Activated CD4-positive, alpha-beta T cell treated with anti-CD3 and anti-CD28 coated beads, Interleukin-2, amount 50 U/mL, for 1 hour (primary cell): ENCODE measurements at regions not wholly inside any gene's neighbourhood (a gene's known extent, or its start where the extent isn't known, plus 50 kb on each side); places are given as distances from the start of the nearest gene placed in this dataset.
"Not testable (repeated sequence)": the region's sequence is repeated elsewhere in the genome, so short reads cannot be mapped to it uniquely, and the experiment has no call there.

Source experiments
- DNase-seq: peaks from one replicate; pipeline ENCODE4 v3.0.0-alpha.2; 2020

DNA sequence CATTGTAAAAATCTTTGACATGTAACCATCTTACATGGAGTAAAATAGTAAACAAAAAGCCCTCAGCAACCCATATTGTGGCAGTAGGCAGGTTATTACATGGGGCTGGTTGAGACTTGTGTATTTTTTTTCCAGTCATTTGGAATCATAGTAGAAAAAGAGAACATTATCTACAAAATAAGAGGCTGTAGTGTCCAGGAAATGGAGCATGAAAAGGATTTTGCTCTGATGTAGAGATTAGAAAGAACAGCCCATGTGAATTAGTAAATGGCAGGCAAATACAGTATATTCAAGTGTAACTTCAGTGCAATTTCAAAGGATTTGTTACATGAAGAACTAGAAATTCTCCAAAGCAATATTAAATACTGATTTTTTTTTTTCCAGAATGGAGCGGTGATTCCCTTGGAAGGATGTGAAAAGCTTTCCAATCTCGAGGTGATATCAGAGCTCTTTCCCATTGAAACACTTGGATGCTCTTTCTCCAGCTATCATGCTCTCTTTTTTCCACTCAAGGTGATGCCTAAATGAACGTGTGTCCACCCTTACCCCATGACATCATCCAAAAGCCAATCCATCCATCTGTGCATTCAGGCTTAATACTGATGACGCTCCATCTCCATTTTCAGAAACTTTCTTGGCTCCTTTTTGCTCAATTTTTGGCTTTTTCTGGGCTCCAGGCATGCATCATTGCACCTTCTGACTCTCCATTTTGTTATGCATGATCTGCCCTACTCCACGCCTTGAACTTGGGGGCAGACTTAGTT lies 1034.7 kb downstream of the TYW1 start:
- DNase-seq, result no peak

DNA sequence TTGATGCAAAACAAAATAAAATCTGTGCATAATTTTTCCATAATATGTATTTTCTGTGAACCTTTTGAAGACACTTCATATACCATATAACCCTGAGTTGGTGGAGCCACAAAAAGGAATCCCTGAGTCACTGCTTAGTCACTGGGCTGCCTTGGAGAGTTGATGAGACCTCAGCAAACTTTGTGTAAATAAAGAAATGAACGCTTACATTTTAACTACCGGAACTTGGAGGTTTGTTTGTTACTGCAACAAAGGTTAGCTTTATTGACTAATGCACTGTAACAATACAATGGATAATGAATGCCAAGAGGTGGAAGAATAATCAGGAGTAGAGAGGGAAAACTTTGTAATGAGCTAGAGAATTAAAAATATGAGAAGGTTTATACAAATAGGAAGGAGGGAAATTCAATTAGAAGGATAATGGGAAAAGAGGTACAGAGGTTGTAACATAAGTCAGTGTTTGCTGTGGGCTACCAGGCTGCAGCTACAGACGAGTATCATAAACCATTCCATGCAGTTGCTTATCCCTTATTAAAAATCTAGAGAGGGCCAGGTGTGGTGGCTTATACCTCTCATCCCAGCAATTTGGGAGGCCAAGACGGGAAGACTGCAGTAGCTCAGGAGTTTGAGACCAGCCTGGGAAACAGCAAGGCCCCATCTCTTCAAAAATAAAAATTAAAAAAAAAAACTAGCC lies 1042.1 kb downstream of the TYW1 start:
- DNase-seq, result no peak

DNA sequence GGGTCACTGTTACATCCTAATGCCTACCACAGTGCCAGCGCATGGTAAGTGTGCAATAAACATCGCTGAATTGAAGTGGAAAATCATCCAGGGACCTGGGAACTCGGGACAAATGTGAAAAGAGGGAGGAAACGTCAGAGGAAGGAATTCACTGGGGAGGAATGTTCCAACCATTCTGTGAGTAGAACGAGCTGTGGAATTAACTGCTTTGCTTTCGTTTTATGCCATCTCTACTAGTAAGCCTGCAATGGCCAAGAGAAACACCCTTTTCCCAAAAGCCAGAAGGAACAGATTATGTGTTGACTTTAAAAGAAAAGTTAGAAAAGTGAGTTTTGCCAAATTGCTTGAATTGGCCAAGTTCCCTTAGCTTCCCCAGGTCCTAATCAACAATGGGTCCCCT lies 1044.9 kb downstream of the TYW1 start:
- DNase-seq, result no peak

DNA sequence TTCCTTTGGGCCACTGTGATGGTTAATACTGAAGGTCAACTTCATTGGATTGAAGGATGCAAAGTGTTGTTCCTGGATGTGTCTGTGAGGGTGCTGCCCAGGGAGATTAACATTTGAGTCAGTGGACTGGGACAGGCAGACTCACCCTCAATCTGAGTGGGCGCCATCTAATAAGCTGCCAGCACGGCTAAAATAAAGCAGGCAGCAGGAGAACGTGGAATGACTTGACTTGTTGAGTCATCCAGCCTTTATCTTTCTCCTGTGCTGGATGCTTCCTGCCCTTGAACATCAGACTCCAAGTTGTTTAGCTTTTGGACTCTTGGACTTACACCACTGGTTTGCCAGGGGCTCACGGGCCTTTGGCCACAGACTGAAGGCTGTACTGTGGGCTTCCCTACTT lies 1046.9 kb downstream of the TYW1 start:
- no peak for DNase-seq

DNA sequence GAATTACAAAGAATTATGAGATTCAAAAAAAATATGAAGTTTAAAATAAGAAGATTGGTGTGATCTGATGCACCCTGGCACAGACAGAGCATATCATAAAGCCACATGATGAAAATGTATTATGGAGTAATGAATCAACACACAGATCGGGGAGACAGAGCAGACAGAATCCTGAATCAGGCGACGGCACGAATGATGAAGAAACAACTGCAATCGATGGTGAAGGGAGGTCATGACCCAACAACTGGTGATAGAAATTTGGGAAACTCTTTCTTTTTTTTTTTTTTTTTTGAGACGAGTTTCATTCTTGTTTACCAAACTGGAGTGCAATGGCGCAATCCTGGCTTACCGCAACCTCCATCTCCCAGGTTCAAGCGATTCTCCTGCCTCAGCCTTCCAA lies 1054.0 kb downstream of the TYW1 start:
- no peak for DNase-seq

DNA sequence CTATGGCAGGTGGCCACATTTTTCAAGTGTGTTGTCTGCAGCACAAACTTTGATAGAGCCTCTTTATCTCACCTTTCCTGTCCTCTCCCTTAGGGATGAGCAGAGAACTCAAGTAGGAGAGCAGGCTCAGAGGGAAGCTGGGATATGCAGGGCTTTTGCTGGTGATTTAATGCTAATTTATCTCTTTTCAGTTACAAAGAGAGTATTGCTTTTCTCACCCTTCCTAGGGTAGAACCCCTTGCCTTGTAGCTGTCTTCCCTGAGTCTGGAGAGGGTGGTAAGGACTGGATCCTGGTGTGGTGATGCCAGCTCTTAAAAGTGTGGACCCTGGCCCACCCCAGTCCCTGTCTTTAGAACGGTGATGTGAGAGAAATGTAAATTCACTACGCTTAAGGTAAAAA lies 1061.4 kb downstream of the TYW1 start:
- DNase-seq, result no peak

DNA sequence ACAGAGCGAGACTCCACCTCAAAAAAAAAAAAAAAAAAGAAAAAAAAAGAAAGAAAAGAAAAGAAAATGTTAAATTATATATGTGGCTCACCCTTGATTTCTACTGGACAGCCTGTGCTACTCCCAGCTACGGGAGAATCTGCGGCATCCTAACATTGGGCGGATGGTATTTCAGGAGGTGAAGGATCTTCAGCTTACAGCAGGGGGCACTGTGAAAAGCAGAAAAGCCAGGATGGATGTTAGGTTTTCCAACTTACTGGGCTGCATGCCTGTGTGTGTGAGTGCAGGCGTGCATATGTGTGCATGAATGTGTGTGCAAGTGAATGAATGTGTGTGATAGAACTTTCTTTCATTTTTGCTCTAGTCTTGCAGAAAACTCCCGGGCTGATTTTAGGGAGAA lies 1066.5 kb downstream of the TYW1 start:
- DNase-seq, result no peak

DNA sequence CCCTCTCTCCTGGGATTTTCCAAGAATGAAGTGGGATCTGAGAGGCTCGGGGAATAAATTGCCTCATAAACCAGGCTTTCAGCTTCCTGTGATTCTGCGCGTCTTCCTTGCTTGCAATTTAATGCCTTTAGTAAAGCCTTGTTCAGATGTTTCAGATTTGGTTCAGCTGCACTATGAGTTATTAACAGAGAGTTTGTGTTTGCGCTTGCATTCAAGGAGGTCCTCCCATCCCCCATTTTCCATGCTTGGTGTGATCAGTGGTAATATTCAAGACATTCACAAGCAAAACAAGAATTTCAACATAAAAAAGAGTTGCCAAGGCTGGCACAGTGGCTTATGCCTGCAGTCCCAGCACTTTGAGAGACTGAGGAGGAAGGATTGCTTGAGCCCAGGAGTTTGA lies 1068.9 kb downstream of the TYW1 start:
- DNase-seq, result no peak

DNA sequence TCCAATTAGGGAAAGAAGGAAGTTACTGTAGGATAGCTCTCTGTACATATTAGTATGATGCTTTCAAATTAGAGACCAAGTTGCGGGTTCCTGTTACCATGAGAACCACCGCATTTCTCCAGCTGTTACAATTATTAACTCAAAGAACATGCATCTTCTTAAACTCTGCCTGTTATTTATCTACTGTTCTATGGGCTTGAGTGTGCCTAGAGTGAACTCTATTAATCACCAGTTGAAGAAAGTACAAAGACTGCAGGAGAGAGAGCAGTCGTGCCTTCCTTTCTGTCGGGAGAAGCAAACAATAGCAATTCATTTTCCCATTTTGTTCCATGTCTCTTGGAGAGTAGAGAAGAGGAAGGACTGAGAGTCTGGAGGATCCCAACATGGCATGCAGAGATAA lies 1071.2 kb downstream of the TYW1 start:
- no peak for DNase-seq

DNA sequence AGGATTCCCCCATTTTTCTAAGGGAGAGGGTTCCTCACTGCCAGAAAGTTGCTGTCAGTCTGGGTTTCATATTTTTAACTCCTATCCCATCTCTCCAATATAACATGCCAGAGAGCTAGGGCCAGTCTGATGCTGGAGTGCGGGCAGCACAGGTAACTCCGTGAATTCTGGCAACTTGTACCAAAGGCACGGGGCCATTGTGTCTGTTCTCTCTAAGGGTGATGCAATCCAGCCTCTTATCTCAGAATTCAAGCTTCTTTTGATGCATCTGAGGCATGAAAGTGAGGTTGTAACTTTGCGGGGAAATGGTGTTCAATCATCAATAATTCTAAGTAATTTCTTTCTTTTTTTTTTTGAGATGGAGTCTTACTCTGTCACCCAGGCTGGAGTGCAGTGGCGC lies 1074.4 kb downstream of the TYW1 start:
- DNase-seq, result no peak

DNA sequence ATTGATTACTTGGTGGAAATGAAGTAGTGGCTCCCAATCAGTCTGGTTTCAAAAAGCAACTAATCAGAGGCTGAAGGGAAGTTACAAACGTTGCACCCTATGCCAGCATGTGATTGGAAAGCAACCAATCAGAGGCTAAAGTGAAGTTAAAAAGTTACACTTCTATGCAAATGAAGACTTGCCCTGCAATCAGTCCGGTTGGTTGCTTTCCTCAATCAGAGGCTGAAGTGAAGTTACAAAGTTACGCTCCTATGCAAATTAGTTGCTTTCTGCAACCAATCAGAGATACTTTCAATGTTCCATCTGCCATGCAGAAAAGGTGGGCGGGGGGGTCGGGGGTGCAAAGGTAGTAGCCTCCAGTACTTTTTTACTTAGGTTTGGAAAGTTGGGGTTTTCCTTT lies 1077.1 kb downstream of the TYW1 start:
- no peak for DNase-seq

DNA sequence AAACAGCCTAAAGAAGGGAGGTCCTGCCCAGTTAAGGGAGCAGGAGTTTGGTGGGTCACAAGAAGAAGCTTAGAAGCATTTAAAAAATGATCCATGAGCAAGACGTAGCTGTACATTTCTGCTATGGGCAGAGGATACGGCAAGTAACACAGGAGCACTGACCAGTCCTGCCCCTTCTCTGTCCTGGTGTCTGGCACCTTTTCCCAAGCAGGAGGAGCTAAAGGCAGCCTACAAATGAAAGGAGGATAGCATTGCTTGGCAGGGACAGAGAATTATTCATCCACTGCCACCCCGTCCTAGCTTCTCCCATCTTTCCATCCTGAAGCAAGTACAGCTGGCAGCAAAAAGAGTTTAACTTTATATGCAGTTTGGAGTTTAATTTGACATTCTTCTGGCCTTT lies 1077.6 kb downstream of the TYW1 start:
- no peak for DNase-seq

DNA sequence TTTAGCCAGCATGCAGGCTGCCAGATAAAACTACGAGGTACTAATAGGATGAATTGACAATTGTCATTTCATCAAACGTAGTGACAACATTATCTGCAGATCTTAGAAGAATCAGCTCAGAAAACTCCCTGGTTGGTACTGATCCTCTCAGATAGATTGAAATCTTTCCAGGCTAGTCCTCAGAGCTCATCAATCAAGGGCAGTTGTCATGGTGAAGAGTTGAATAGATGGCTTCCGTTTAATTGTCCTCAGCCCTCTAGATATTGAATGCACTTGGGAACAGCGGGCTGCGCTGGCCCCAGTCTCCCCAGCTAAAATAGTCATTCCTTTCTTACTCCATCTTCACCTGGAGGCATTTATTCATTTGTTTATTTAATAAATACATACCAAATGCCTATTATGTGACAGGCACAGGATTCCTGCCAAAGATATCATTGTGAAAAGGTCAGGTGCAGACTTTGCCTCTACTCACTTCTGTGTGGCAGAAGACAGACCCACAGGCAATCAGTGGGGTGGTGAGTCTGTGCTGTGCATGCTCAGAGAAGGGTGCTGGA lies 1081.6 kb downstream of the TYW1 start:
- no peak for DNase-seq

DNA sequence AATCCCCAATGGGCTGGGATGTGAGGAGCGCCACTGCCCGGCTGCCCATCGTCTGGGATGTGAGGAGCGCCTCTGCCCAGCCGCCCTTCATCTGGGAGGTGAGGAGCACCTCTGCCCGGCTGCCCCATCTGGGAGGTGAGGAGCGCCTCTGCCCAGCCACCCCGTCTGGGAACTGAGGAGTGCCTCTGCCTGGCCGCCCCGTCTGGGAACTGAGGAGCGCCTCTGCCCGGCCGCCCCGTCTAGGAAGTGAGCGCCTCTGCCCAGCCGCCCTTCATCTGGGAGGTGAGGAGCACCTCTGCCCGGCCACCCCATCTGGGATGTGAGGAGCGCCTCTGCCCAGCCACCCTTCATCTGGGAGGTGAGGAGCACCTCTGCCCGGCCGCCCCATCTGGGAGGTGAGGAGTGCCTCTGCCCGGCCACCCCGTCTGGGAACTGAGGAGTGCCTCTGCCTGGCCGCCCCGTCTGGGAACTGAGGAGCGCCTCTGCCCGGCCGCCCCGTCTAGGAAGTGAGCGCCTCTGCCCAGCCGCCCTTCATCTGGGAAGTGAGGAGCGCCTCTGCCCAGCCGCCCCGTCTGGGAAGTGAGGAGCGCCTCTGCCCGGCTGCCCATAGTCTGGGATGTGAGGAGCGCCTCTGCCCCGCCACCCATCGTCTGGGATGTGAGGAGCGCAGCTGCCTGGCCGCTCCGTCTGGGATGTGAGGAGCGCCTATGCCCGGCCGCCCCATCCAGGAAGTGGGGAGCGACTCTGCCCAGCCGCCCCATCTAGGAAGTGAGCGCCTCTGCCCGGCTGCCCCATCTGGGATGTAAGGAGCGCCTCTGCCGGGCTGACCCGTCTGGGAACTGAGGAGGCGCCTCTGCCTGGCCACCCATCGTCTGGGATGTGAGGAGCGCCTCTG lies 1085.7 kb downstream of the TYW1 start:
- not testable (repeated sequence) for DNase-seq

DNA sequence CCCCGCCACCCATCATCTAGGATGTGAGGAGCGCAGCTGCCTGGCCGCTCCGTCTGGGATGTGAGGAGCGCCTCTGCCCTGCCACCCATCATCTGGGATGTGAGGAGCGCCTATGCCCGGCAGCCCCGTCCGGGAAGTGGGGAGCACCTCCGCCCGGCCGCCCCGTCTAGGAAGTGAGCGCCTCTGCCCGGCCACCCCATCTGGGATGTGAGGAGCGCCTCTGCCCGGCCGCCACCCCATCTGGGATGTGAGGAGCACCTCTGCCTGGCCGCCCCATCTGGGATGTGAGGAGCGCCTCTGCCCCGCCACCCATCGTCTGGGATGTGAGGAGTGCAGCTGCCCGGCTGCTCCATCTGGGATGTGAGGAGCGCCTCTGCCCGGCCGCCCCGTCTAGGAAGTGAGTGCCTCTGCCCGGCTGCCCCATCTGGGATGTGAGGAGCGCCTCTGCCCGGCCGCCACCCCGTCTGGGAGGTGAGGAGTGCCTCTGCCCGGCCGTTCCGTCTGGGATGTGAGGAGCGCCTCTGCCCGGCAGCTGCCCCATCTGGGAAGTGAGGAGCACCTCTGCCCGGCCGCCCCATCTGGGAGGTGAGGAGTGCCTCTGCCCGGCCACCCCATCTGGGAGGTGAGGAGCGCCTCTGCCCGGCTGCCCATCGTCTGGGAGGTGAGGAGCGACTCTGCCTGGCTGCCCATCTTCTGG lies 1086.5 kb downstream of the TYW1 start:
- DNase-seq, result not testable (repeated sequence)

DNA sequence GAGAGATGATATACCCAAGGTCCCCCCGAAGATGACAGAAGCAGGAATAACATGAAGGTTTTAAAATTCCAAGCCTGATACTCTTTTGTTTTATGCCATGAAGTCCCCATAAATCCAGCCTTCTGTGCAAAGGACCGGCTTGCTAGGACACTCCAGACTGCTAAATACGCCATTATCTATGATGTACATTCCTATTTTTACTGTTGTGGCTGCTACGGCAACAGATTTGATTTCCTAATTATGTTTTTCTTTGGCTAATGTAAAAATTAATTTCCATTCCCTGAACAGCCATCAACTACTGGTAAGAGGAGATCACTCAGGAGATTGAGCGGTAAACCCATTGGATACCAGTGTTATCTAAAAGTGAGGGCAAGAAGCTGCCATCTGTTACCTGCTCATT lies 1090.8 kb downstream of the TYW1 start:
- DNase-seq, result no peak

DNA sequence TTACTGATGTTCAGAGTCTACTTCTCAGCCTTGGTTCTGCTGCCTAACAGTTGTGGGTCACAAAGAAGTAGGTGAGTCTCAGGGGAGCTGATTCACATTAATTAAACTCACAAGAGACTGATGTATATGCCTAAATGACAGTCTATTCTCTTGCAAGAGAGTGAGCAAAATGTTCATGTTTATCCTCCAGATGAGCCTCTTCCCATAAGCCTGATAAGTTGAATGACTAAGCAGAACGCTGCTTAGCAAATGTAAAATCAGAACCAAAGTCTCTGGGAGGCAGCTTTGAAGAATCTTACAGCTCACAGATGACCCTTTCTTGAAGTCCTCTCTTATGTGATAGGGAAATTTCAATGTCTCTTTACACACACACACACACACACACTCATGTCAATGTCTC lies 1092.2 kb downstream of the TYW1 start:
- DNase-seq, result no peak

DNA sequence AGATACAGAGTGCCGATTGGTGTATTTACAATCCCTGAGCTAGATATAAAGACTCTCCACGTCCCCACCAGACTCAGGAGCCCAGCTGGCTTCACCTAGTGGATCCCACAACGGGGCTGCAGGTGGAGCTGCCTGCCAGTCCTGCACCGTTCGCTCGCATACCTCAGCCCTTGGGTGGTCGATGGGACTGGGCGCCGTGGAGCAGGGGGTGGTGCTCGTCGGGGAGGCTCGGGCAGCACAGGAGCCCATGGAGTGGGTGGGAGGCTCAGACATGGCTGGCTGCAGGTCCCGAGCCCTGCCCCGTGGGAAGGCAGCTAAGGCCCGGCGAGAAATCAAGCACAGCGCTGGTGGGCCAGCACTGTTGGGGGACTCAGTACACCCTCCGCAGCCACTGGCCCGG lies 1093.6 kb downstream of the TYW1 start:
- not testable (repeated sequence) for DNase-seq

DNA sequence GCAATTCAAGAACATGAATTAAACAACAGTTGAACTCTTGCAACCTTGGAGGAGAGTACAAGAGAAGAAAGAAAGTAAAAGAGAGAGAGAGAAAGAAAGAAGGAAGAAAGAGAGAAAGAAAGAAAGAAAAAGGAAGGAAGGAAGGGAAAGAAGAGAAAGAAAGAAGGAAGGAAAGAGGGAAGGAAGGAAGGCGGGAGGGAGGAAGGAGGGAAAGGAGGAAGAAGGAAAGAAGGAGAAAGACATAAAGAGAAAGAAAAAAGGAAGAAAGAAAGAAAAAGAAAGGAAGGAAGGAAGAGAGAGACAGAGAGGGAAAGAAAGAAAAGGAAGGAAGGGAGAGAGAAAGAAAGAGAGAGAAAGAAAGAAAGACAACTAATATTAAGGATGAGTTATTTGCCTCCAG lies 1106.7 kb downstream of the TYW1 start:
- no peak for DNase-seq

DNA sequence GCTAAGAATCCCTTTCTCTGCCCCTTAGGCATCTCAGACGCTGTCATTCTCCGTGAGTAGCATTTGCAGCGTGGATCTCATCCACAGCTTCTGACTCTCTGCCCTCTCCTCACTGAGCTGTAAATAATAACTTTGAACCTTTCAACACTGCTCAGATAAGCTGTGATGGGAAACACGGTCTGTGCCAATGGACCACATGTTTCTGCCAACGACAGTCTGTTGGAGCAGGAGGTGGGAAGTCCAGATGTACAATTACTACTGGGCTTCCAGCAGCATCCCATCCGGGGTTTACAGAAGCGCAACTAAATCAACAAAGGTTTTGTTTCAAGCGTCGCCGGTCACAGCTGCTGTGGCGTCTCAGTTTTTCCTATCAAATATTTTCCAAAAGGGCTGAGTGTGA lies 1110.6 kb downstream of the TYW1 start:
- no peak for DNase-seq

DNA sequence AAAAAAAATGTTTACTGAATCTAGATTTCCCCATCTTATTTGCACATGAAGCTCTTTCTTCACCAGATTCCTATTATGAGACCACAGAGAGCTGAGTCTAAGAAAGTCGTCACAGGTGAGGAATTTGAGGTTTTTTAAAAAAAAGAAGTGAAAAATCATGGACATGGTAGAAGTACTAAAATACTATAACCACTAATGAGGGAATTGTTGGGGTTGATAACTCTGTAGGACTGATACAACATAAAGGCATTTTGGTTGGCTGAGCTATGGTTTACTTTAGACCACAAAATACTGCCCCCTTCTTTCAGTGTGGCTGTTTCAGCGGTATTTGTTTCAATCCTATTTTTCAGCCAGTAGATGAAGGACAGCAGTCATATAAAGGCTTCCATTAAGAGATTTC lies 1111.3 kb downstream of the TYW1 start:
- no peak for DNase-seq

DNA sequence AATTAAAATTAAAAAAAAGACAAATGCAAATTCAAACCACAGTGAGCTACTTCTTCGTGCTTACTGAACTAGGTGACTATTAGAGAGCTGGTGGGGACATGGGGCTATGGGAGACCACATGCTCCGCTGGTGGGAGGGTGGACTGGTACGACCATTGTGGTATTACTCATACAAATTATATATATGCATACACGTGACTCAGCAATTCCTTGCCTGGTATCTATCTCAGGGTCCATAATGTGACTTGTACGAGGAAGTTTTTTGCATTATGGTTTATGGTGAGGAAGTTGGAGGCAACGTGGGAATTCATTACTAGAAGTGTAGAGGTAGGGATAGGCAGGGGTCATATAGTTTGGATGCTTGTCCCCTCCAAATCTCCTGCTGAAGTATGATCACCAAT lies 1112.7 kb downstream of the TYW1 start:
- DNase-seq, result no peak

DNA sequence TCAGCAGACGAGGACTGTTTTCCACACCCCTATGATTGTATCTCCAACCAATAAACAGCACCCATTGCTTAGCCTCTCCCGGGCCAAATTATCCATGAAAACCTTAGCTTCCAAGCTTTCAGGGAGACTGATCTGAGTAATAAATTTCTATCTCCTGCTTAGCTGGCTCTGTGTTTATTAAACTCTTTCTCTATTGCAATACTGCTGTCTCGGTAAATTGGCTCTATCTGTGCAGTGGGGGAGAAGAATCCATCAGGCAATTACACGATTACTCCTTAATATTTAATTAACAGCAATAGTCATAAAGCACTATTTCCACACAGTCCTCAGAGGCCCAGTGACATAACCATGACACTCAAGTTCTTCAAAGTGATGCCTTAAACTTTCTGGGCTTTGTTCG lies 1122.8 kb downstream of the TYW1 start:
- DNase-seq, result no peak
